GM19240 (cell line): ENCODE measurements at regions not wholly inside any gene's neighbourhood (a gene's known extent, or its start where the extent isn't known, plus 50 kb on each side); places are given as distances from the start of the nearest gene placed in this dataset.
"Not testable (repeated sequence)": the region's sequence is repeated elsewhere in the genome, so short reads cannot be mapped to it uniquely, and the experiment has no call there.

Experiments used
- DNase-seq: peaks from one replicate; pipeline ENCODE4 v3.0.0; 2011; ENCODE audit warnings: low spot score; ENCODE audit not compliant: insufficient read length

DNA sequence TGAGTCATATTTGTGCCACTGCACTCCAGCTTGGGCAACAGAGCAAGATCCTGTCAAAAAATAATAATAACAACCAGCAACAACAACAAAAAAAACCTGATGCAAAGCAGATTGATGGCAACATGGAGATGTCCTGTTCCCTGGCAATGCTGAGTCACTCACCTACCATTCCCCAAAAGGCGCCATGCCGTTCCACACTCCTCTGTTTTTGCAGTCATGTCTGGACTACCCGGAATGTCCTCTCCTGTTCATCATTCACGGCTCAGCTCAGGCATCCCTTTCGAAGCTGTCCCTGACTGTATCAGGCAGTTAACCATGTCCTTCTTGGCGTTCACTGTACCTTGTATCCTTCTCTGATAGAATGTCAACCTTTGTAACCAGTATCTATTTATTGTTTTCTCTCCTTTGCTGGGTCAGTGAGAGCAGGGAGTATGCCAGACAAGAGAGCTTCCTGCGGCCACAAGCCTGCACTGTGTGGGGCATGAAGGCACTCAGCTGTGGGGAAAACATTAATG, 147.7 kb downstream of the ABCC12 start:
- no peak for DNase-seq

DNA sequence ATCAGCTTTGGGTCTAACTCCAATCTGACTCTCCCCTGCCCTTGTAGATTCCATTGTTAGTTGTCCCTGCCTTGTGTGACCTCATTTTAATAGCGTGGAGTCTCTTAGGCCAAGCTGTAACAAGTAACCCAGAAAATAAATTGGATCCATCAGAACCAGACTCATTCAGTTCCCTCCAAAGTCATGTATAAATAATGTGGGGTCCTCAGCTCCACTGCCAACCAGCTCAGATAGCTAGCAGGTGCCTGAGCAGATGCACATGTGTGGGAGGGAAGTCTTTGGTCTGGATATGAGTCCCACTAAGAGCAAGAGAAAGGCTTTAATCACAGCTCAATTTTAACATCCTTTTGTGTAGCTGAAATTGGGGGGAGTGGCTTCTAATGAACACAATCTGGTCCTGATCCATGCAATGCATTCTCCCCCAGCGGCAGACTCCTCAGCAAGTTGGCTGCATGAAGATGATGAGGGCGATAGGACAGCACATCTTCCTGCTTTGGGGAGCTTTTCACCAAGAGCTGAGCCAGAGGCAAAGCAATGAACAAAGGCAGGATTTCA, 151.6 kb downstream of the ABCC12 start:
- DNase-seq, result no peak

DNA sequence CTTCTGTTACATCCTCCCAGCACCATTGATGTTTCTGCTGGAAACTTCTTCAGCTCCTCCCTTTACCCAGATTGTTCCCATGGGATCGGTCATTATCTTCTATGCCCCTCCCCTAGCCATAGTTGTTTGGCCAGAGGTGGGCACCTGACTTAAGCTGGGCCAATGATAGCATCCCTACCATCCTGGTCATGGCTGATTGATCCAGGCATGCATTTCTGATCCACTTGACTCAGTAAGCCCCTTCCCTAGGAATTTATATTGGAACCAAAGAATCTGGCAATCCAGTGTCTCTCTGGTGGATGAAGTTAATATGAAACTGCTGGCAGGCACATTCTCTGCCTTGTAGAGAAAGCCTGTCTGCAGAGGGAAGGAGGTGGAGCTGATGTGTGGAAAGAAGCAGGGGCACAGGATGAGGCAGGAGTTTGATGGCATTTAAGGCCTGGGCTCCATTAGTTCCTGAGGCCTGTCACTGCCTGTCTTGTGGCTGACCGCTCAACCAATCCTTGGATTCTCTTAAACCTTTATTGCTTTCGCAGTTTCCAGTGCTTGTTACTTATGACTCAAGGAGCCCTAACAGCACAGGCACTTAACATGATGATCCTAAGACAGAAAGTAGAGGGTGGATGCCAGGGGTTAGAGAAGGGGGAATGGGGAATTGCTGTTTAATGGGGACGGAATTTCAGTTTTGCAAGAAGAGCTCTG, 152.4 kb downstream of the ABCC12 start:
- no peak for DNase-seq

DNA sequence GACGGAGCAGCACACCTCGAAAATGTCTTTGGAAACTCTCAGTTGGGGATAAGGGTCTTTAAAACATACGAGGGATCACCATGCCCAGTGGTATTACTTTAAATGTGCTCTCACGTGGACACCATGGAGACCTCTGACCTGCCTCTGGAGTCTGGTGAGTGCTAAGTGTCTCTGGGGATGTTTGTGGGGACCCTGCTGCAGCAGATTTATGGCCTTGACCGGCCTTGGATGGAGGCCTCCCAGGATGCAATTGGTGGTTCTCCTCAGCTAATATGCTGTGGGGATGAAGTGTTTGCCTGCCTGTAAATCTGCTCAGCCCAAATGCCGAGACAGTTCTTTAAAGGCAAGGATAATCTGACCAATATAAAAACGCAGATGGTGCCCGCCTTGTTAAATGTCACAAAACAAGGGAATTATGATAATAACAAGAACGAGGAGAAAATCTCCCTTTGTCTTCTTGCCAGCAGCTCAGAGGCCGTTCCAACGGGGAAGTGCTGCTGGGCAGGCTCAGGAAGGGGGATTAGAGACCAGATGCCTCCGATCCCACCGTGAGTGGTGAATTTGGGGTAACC, 154.4 kb downstream of the ABCC12 start:
- DNase-seq, result no peak

DNA sequence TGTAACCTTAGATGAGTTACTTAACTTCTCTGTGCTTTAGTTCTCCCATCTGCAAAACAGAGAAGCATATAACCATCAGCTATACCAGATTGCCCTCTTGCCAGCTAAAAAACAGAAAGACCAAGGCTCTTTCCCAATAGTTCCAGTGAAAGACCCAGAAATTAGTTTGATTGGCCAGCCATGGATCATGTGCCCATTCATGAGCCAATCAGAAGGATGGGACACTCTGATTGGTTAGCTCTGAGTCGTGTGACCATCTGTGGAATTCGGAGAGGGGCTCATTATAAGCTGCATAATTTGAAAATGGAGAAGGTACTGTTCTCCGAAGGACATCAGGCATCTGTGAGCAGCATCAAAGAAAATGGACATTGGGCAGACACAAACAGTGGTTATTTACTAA, 155.2 kb downstream of the ABCC12 start:
- DNase-seq, result no peak

DNA sequence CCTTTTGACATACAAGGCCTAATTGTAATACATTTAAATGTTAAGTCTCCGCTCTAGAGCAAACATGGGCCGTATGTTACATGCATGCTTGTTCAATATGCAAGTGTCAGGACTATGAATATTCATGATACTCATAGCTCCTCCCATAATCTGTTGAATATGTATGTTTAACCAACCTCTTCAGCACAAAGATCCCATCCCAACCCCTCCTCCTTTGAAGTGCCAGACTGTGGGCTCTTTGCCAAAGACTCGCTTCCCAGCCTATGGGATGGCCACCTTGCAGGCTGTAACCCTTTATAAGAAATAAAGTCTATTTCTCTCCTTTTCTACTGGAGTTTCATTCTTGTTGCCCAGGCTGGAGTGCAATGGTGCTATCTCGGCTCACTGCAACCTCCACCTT, 156.2 kb downstream of the ABCC12 start:
- no peak for DNase-seq

DNA sequence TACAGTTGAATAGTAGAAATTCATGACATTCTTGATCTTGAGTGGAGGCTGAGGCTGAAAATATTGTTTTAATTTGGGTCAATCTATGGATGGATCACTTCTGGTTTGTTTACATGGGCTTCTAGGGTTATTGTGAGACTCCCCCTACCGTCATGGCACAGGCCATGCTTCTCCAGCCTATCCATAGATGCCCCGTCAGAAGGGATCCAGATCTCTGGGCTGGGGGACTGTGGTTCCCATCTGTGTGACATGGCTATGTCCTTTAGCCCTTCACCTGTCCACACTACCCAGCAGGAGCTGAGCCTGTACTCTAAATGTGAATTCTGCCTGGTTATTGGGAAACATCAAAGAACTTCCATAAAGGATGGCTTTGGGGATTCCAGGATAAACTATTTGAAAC, 160.4 kb downstream of the ABCC12 start:
- no peak for DNase-seq

DNA sequence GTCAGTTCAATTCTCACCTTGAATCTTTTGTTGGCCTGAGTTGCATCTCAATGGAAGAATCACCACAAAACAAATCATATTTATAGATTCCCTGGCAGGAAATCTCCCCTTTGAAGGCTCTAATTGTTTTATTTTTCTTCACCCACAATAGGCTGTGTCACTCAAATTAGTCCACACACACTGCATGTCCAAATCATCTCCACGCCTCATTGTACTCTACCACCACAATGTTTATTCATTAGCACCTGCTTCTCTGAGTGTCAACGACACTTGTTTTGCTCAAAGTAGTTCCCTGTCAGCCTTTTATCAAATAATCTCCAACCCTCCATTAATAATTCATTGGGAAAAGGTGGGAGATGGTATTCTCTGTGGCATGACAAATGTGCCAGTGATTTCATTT, 164.3 kb downstream of the ABCC12 start:
- no peak for DNase-seq

DNA sequence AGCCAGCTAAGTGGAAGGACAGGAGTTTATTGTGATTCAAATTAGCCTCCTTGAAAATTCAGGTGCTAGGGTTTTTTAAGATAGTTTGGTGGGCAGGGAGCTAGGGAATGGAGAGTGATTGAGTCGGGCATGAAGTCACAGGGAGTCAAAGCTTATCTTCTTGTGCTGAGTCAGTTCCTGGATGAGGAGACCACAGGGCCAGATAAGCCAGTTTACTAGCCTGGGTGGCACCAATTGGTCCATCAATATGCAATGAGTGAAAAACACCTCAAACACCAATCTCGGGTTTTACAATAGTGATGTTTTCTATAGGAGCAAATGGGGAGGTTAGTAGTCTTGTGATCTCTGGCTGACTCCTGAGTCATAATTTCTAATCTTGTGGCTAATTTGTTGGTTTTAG, 165.1 kb downstream of the ABCC12 start:
- no peak for DNase-seq

DNA sequence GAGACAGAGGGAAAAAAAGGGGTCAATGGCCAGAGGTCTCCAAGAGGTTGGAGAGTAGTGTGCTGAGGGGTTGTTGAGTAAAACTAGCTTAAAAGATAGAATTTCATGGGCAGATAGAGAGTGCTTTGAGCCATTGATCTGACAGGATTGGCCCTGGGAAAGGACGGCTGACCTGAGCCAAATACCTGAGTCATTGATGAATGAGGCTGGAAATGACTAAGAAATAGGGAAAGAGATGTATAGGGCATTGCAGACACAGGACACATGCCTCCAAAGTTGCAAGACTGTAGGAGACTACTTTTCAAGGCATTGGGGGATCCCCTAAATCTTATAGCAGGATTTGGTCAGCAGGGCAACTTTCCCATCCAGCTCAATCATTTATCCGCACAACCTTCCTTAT, 168.7 kb downstream of the ABCC12 start:
- no peak for DNase-seq

DNA sequence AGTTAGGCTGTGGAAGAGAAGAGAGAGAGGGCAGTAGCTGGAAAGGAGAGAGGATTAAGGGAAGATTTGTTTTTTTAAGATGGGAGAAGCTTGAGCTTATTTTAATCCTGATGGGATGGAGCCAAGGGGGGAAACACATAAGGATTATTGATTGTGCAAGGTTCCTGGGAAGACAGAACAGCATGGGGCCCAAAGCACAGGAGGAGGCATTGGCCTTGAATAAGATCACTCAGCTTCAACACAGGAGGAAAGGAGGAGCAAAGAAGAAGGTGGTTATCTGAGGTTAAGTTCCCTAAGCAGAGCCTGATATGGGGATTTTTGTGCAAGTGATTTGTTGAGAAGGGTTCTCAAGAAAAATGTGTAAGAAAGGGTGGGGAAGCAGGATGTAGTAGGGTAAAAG, 169.8 kb downstream of the ABCC12 start:
- no peak for DNase-seq

DNA sequence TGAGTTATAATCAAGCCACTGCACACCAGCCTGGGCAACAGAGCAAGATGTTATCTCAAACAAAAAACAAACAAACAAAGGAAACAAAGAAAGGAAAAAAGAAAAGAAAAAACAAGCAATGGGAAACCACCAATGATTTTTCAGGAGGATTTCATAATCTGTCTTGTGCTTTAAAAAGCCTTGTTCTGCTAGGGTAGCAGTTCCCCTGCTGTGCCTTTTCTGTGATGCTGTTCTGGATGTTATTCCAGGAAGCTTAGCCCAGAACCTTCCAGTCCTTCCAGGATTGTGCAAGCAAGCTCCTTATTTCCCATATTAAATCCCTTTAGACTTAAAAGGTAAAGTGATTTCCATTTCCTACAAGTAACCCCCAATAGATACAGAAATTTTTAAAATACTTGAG, 171.1 kb downstream of the ABCC12 start:
- DNase-seq, result no peak

DNA sequence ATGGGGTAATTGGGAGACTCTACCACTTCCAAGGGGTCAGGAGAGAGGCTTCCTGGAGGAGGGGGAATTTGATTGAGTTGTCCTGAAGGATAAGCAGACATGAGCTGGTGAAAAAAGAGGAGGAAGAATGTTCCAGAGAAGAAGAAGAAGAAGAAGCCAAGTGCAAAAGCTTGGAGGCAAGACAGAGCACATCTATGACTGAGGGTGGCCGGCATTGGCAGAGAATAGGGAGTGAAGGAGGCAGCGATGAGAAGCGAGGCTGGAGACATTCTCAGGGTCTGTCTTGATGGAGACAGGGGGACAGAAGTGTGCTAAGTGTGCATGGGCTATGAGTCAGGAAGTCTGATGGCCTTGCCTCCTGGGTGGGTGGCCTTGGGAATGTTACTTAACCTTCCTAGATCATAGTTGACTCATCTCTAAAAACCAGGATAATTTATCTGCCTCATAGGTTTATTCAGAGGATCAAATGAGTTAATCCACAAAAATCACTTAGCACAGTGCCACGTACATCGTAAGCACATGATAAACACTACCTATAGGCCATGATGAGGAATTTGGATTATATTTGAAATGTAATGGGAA, 171.7 kb downstream of the ABCC12 start:
- no peak for DNase-seq

DNA sequence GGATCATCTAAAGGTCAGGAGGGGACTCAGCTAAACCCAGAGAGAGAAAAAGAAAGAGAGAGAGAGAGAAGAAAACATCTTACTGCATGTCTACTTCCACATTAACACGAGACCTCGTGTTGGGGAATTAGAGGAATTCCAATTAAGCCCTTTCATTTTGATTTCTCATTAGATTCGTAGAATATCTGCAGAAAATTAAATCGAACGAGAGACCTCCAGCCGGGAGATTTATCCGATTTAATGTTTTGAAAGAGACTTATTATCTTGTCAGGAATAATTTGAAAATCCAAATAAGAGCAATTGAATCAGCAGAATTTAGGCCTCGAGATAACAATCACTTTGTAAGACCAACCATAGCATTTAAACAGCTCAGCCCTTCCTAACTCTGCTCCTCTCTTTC, 175.6 kb downstream of the ABCC12 start:
- no peak for DNase-seq

DNA sequence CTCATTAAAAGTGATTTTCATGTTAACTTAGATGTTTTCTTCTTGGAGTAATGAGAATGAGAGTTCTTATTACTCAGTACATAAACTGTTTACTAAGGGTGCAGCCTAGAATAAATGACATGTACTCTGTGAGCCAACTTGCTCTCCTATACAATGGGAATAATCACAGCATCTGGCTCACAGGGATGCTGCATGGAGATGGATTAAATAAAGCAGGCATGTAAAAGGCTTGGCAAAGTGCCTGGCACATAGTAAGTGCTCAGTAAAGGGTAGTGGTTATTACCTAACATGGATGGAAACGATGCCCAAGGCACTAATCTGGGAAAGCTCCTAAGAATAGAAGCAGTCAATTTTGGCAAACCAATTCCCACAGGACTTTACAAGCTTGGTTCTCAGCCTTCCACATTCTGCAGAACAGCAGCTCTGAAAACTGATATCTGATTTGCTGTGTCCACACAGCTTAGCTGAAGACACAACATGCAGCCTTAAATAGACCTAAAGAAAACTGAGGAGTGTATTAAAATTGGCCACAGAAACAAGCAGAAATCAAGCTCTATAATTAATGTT, 176.1 kb downstream of the ABCC12 start:
- no peak for DNase-seq

DNA sequence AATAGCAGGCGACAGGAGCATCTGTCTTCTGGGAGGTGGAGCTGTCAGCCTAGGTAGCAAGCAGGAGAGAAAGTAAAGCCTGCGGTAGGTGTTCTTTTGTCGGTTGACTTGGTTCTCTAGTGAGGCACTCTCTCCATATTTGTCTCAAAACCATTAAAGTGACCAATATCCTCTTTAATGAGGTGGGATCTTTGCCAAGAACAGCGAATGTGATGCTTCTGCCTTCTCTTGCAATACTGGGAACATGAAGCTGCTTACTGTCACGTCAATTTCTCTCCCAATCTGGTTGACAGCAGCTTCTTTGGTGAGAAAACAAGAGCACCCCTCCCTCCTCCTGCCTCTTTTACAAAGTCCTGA, 176.7 kb downstream of the ABCC12 start:
- no peak for DNase-seq

DNA sequence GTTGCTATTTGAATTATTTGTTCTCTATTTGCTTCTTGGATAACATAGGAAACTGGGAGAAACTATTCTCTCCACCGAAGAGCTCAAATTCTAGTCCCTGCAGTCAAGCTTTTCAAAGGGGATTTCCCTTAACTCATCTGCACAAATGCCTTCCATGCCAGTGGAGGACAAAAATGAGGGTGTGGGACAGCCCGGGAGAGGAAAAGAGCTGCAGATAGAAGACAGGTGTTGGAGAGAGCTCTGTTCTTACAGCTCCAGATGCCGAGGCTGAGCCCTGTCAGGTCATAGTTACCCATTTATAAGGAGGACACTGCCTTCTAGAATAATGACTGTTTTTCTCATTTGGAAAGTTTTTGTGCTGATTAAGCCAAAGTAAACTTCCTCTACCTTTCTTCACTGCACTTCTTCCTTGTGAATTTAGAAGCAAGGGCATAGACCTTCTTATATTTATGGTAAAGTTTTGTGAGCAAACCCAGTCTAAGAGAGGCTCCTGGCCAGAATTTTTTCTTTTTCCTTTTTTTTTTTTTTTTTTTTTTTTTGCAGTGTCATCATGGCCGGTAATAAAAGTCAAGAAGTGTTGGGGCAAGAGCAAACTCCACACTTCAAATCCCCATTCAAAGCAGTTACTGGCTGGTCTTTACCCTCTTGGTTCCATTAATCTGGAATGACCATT, 177.2 kb downstream of the ABCC12 start:
- no peak for DNase-seq

DNA sequence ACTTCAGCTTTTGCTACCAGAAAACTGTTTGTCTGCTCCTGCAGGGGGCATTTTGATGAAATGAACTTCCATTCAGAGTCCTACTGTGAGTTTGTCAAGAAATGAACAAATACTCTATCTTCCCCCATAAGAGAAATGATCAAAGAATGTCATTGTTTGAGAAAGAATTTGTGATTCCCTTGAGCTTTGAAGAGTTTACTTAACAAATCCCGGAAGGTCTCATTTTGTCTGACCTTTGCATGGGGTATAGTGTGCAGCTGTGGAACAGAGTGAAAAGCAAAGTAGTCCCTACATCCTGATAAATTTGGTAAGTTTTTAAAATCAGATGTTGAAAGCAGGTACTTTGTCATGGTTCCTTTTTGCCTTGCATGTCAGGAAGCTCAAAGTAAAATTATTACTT, 178.0 kb downstream of the ABCC12 start:
- DNase-seq, result no peak

DNA sequence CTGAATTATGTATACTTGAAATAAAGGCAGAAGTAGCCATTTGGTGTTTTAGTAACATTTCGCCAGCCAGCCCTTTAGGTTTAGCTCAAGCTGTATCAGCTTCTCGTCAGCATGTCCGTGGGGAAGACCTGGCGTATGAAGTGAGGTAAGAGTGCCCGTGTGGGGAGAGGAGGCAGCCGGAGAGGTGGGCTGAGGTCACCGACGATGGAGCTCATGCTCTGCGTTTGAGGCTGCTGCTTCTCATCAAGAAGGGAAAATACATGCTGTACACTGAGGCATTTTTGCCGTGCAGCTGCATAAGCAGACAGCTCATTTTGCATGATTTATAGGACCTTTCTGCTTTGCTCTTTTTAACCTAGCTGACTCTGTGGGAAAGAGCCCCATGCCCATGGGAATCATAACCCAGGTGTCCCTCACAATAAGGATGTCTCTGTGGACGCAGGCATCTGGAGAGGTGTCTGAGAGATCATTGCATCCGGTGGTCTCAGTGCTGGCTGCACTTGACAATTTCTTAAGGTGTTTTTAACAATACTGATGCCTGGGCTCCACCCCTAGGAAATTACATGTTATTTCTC, 179.1 kb downstream of the ABCC12 start:
- DNase-seq, result no peak

DNA sequence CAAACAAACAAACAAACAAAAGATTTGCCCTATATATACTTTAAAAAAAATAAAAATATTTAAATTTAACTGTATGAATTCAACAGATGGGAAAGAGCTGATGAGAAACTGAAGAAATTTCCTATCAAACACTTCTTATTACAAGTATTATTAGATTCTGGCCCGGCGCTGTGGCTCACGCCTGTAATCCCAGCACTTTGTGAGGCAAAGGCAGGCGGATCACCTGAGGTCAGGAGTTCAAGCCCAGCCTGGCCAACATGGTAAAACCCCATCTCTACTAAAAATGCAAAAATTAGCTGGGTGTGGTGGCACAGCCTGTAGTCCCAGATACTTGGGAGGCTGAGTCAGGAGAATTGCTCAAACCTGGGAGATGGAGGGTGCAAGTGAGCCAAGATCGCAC, 180.8 kb downstream of the ABCC12 start:
- not testable (repeated sequence) for DNase-seq

DNA sequence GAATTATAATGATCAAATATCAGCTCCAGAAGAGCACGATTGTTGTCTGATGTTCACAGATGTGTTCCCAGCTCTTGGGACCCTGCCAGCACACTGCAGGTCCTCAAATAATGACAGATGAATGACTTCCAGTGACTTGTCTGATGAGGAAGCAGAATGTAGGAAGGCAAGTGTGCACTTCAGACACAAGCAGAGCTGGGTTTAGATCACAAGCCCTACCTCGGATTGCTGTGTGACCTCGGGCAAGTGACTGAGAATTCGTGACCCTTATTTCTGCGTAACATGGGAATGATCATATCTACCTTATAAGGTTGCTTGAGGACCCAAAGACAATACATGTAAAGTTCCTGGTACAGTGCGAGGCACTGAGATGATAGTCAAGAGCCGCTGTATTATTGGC, 182.2 kb downstream of the ABCC12 start:
- DNase-seq, result no peak
